H1 (cell line): ENCODE measurements at regions not wholly inside any gene's neighbourhood (a gene's known extent, or its start where the extent isn't known, plus 50 kb on each side); places are given as distances from the start of the nearest gene placed in this dataset.

Experiments
- CTCF ChIA-PET: fragments of 300-600 bp; sonication (Branson Sonifier 250); formaldehyde crosslinking; loops from one replicate; lab custom pipeline; 2021; ENCODE audit not compliant: partially characterized antibody; lab: Charles Lee
- POLR2A ChIA-PET: fragments of 300-600 bp; sonication (Branson Sonifier 250); formaldehyde crosslinking; loops from one replicate; lab custom pipeline; 2021; ENCODE audit warnings: inconsistent platforms; ENCODE audit not compliant: partially characterized antibody; lab: Charles Lee
- DNase-seq, 2 experiments: peaks; one replicate each; pipeline versions ENCODE4 v3.0.0 to v3.0.0-alpha.2; 2010 to 2022; ENCODE audit warnings: low spot score in 2 of 2, low read depth in 1 of 2, mixed read lengths in 1 of 2
- FAIRE-seq: peaks from 2 replicates; lab custom pipeline; 2011; peaks lifted over from hg19 to GRCh38; lab: Jason Lieb, UNC
- H2AFZ ChIP-seq: 2 replicates; pipeline ENCODE4 v1.8.1; 2012; ENCODE audit warnings: low read length, inconsistent platforms
- H2AK5ac ChIP-seq: 2 replicates; pipeline ENCODE4 v1.6.1; 2013; ENCODE audit warnings: low read depth, low read length
- H2BK120ac ChIP-seq: replicated peaks from 2 replicates; pipeline ENCODE3; 2013; ENCODE audit warnings: low read depth, low read length, inconsistent platforms
- H2BK12ac ChIP-seq: 2 replicates; pipeline ENCODE4 v1.6.1; 2013; ENCODE audit warnings: low read depth, low read length
- H2BK15ac ChIP-seq: 2 replicates; pipeline ENCODE4 v1.6.1; 2013; ENCODE audit warnings: low read length
- H2BK20ac ChIP-seq: 2 replicates; pipeline ENCODE4 v1.6.1; 2013; ENCODE audit warnings: low read length
- H2BK5ac ChIP-seq: 2 replicates; pipeline ENCODE4 v1.6.1; 2013; ENCODE audit warnings: low read depth, low read length
- H3K14ac ChIP-seq: 2 replicates; pipeline ENCODE4 v1.6.1; 2013; ENCODE audit warnings: inconsistent platforms; ENCODE audit not compliant: insufficient read length
- H3K18ac ChIP-seq: 2 replicates; pipeline ENCODE4 v1.6.1; 2013; ENCODE audit warnings: low read length; ENCODE audit errors: extremely low read depth
- H3K23ac ChIP-seq: 2 replicates; pipeline ENCODE4 v1.6.1; 2013; ENCODE audit warnings: inconsistent platforms; ENCODE audit not compliant: insufficient read length
- H3K23me2 ChIP-seq: 2 replicates; pipeline ENCODE4 v1.6.1; 2013; ENCODE audit warnings: low read depth, low read length
- H3K27ac ChIP-seq: 2 replicates; pipeline ENCODE4 v1.6.1; 2011; ENCODE audit warnings: low read depth, low read length, inconsistent platforms
- H3K27me3 ChIP-seq, 4 experiments: replicated peaks in 1 of 4; 1 replicate in 1 of 4; 2 replicates in 3 of 4; pipeline versions ENCODE4 v1.6.1 to v1.8.1; 2011 to 2013; ENCODE audit warnings: low read length in 3 of 4, mild to moderate bottlenecking in 3 of 4, inconsistent platforms in 2 of 4, mixed read lengths in 2 of 4, moderate library complexity in 1 of 4; ENCODE audit not compliant: control insufficient read depth in 3 of 4, insufficient read depth in 3 of 4; ENCODE audit errors: extremely low read depth in 1 of 4
- H3K36me3 ChIP-seq, 4 experiments: 2 replicates each; pipeline versions ENCODE4 v1.6.1 to v1.8.1; 2011 to 2013; ENCODE audit warnings: mild to moderate bottlenecking in 4 of 4, low read length in 3 of 4, moderate library complexity in 2 of 4, control low read depth in 1 of 4, inconsistent platforms in 1 of 4; ENCODE audit not compliant: insufficient read depth in 4 of 4, control insufficient read depth in 2 of 4
- H3K4ac ChIP-seq: replicated peaks from 2 replicates; pipeline ENCODE3; 2013; ENCODE audit warnings: low read length, low read depth, mixed read lengths, inconsistent platforms; ENCODE audit not compliant: insufficient read length
- H3K4me1 ChIP-seq, 4 experiments: replicated peaks in 1 of 4; 1 replicate in 1 of 4; 2 replicates in 3 of 4; pipeline versions ENCODE4 v1.6.1 to v1.8.1; 2011 to 2013; ENCODE audit warnings: low read length in 3 of 4, inconsistent platforms in 2 of 4, mixed read lengths in 1 of 4; ENCODE audit not compliant: insufficient read depth in 4 of 4, control insufficient read depth in 3 of 4
- H3K4me2 ChIP-seq, 2 experiments: 2 replicates each; pipeline versions ENCODE4 v1.6.1 to v1.8.1; 2011 to 2013; ENCODE audit warnings: low read depth in 2 of 2, low read length in 2 of 2, control low read depth in 1 of 2, inconsistent platforms in 1 of 2, mild to moderate bottlenecking in 1 of 2; ENCODE audit not compliant: insufficient read depth in 1 of 2
- H3K4me3 ChIP-seq, 4 experiments: fragments of 200-600, 300-600 bp in 1 of 4; sonication (generic), shearing (Covaris generic), sonication (Bioruptor Twin) in 1 of 4; 2 replicates each; pipeline versions ENCODE4 v1.5.1 to v1.8.1; 2011 to 2016; ENCODE audit warnings: low read length in 4 of 4, low read depth in 3 of 4, control low read depth in 2 of 4, inconsistent platforms in 2 of 4, mild to moderate bottlenecking in 2 of 4, mixed read lengths in 1 of 4, moderate library complexity in 1 of 4; ENCODE audit not compliant: insufficient read depth in 2 of 4; ENCODE audit errors: extremely low read depth in 1 of 4
- H3K56ac ChIP-seq: replicated peaks from 2 replicates; pipeline ENCODE3; 2013; ENCODE audit warnings: low read depth, mild to moderate bottlenecking, mixed read lengths, low read length, inconsistent platforms; ENCODE audit not compliant: insufficient read length
- H3K79me1 ChIP-seq: 2 replicates; pipeline ENCODE4 v1.6.1; 2013; ENCODE audit warnings: low read depth, low read length, control low read depth
- H3K79me2 ChIP-seq, 2 experiments: 2 replicates each; pipeline versions ENCODE4 v1.6.1 to v1.8.1; 2012 to 2013; ENCODE audit warnings: low read length in 2 of 2, mild to moderate bottlenecking in 2 of 2, inconsistent platforms in 1 of 2; ENCODE audit not compliant: insufficient read depth in 2 of 2, control insufficient read depth in 1 of 2
- H3K9ac ChIP-seq, 4 experiments: replicated peaks in 1 of 4; 1 replicate in 1 of 4; 2 replicates in 3 of 4; pipeline versions ENCODE4 v1.6.1 to v1.8.1; 2011 to 2013; ENCODE audit warnings: low read depth in 3 of 4, low read length in 3 of 4, control low read depth in 2 of 4, mild to moderate bottlenecking in 2 of 4, moderate library complexity in 2 of 4, inconsistent platforms in 1 of 4; ENCODE audit errors: extremely low read depth in 1 of 4
- H3K9me3 ChIP-seq, 2 experiments: 2 replicates each; pipeline versions ENCODE4 v1.6.1 to v1.8.1; 2012 to 2013; ENCODE audit warnings: mild to moderate bottlenecking in 2 of 2, moderate library complexity in 2 of 2, control low read depth in 1 of 2, inconsistent platforms in 1 of 2, low read depth in 1 of 2, low read length in 1 of 2, mixed read lengths in 1 of 2; ENCODE audit not compliant: insufficient read depth in 2 of 2
- H4K20me1 ChIP-seq, 2 experiments: replicated peaks in 1 of 2; 2 replicates each; pipeline versions ENCODE3 to v1.8.1; 2011 to 2013; ENCODE audit warnings: inconsistent platforms in 2 of 2, low read length in 2 of 2, mild to moderate bottlenecking in 1 of 2; ENCODE audit not compliant: insufficient read depth in 2 of 2, control insufficient read depth in 1 of 2
- H4K5ac ChIP-seq: 2 replicates; pipeline ENCODE4 v1.6.1; 2013; ENCODE audit warnings: low read length, low read depth, mixed read lengths, inconsistent platforms; ENCODE audit not compliant: insufficient read length
- H4K8ac ChIP-seq: 2 replicates; pipeline ENCODE4 v1.8.0; 2013; ENCODE audit warnings: mild to moderate bottlenecking, moderate library complexity, low read length, inconsistent platforms; ENCODE audit not compliant: insufficient read depth; ENCODE audit errors: extremely low read depth
- H4K91ac ChIP-seq: replicated peaks from 2 replicates; pipeline ENCODE3; 2013; ENCODE audit warnings: low read length, mixed read lengths, inconsistent platforms; ENCODE audit not compliant: insufficient read length
- EZH2 ChIP-seq: fragments of 200-600 bp; sonication (generic); IDR thresholded peaks from 2 replicates; pipeline ENCODE4 v1.7.1; 2012; ENCODE audit warnings: low read depth, mild to moderate bottlenecking, moderate library complexity, low read length, inconsistent platforms; ENCODE audit not compliant: severe bottlenecking
- KDM4A ChIP-seq: IDR thresholded peaks from one replicate; pipeline ENCODE4 v1.7.1; 2012; ENCODE audit warnings: low read depth, mild to moderate bottlenecking, moderate library complexity, low read length, inconsistent platforms; ENCODE audit not compliant: severe bottlenecking
- RBBP5 ChIP-seq: IDR thresholded peaks from 2 replicates; pipeline ENCODE4 v1.7.1; 2012; ENCODE audit warnings: low read depth, mild to moderate bottlenecking, inconsistent platforms, low read length, moderate library complexity, borderline replicate concordance
- TEAD4 ChIP-seq: IDR thresholded peaks from 2 replicates; pipeline ENCODE4 v1.6.1; 2012; ENCODE audit warnings: low read depth, low read length, inconsistent platforms, mixed read lengths
- WGBS, 2 experiments: shearing (Covaris generic) in 1 of 2; methylation state at CpG; one replicate each; pipeline versions ENCODE4 v1.1.6 to v1.1.7; 2013 to 2015; ENCODE audit warnings: low lambda C conversion rate in 2 of 2, mixed read lengths in 2 of 2, inconsistent platforms in 1 of 2, low coverage in 1 of 2, missing lambda C conversion rate in 1 of 2; ENCODE audit not compliant: insufficient replicate concordance in 2 of 2, insufficient coverage in 1 of 2, insufficient read length in 1 of 2; ENCODE audit errors: extremely low coverage in 1 of 2, missing lambda C conversion rate in 1 of 2; 5-methylcytosine and 5-hydroxymethylcytosine counted together
- TF ChIP-seq, protein P1 (sequence below): IDR thresholded peaks from 2 replicates; pipeline ENCODE4 v1.6.1; 2012; ENCODE audit warnings: inconsistent platforms

DNA sequence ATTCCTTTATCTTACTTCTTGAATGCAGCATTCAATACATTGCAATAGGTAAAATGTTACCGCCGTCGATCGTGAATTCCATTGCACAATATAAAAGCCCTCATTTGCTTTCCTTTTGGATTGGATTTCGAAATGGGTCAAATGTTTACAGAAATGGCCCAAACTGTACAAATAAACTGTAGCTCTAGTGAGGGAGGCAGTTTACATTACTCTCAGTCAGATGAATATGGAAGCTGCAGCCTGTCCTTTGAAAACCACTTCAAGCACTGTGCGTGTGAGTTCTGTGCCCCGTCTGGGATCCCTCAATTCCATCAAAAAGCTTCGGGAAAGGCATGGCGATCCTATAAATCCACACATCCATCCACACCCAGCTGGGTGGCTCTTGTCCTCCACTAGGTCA is 258.6 kb upstream of the FOXF1 start:
- no peaks in the 10 kb centered on the region for H3K36me3 ChIP-seq
- no peak overlapping the region for H3K27ac ChIP-seq
- H3K14ac ChIP-seq = no peak overlapping the region
- H3K56ac ChIP-seq = no peak overlapping the region
- H2BK120ac ChIP-seq = no peak overlapping the region
- H4K91ac ChIP-seq = no peak overlapping the region
- H2BK20ac ChIP-seq = no peak overlapping the region
- FAIRE-seq (no peak), DNase-seq (no peak)
- H2AK5ac ChIP-seq = no peak overlapping the region
- H4K20me1 ChIP-seq = no peaks in the 10 kb centered on the region
- POLR2A ChIA-PET = no interaction called here
- no peak overlapping the region for H3K9ac ChIP-seq
- no peak overlapping the region for H3K4ac ChIP-seq
- H4K8ac ChIP-seq = peak overlapping the region; percentile 28; the same call in 1 of the 2 replicates
- no peak overlapping the region for H2BK15ac ChIP-seq
- no peak overlapping the region for H2AFZ ChIP-seq
- TF ChIP-seq KDM4A (no peak), RBBP5 (no peak), EZH2 (no peak), TEAD4 (no peak)
- TF ChIP-seq, protein P1, sequence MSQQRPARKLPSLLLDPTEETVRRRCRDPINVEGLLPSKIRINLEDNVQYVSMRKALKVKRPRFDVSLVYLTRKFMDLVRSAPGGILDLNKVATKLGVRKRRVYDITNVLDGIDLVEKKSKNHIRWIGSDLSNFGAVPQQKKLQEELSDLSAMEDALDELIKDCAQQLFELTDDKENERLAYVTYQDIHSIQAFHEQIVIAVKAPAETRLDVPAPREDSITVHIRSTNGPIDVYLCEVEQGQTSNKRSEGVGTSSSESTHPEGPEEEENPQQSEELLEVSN = no peak
- H3K23ac ChIP-seq = no peak overlapping the region
- no peak overlapping the region for H3K18ac ChIP-seq
- H3K9me3 ChIP-seq = no peaks in the 10 kb centered on the region
- no peaks in the 10 kb centered on the region for H3K79me1 ChIP-seq
- H3K79me2 ChIP-seq = no peaks in the 10 kb centered on the region
- no peak overlapping the region for H3K4me3 ChIP-seq
- H3K4me2 ChIP-seq = no peak overlapping the region
- no peak overlapping the region for H4K5ac ChIP-seq
- no peak overlapping the region for H2BK5ac ChIP-seq
- H3K4me1 ChIP-seq = no peaks in the 10 kb centered on the region
- no peaks in the 10 kb centered on the region for H3K23me2 ChIP-seq
- H2BK12ac ChIP-seq = no peak overlapping the region
- WGBS, 2 experiments = 95% methylated on average over 9 of the region's 9 CpGs; no CpG with 5 or more reads in 1 of the 2 experiments
- H3K27me3 ChIP-seq = no peaks in the 10 kb centered on the region
- CTCF ChIA-PET = interaction anchor here (0.6 to 4.6 kb wide), 28 partner anchors 9 to 276 kb away, joined by 3 to 61 read pairs (median 6); no protein-coding TSS in a partner anchor
